PC-9 (cell line): ENCODE measurements at regions not wholly inside any gene's neighbourhood (a gene's known extent, or its start where the extent isn't known, plus 50 kb on each side); places are given as distances from the start of the nearest gene placed in this dataset.

ENCODE experiments used
- BruUV-seq: library from RNA; stranded (reverse); fragments of 400-500 nt; replicated peaks from 2 replicates; lab custom pipeline; 2021; lab: Mats Ljungman, UMichigan
- CTCF ChIA-PET: fragments of 300-600 bp; sonication (Branson Sonifier 250); formaldehyde crosslinking; loops from one replicate; lab custom pipeline; 2022; ENCODE audit warnings: antibody characterized with exemption; lab: Charles Lee
- POLR2A ChIA-PET: fragments of 300-600 bp; sonication (Branson Sonifier 250); formaldehyde crosslinking; loops from one replicate; lab custom pipeline; 2022; ENCODE audit warnings: antibody characterized with exemption; ENCODE audit not compliant: unreplicated experiment; lab: Charles Lee
- DNase-seq, 2 experiments: peaks; one replicate each; pipeline versions ENCODE4 v3.0.0 to v3.0.0-alpha.2; 2015 to 2022; ENCODE audit warnings: mixed read lengths in 1 of 2
- H2AFZ ChIP-seq: fragments of 200-600 bp; sonication (generic); 2 replicates; pipeline ENCODE4 v1.8.1; 2017; ENCODE audit warnings: antibody characterized with exemption
- H3F3A ChIP-seq: fragments of 200-600 bp; sonication (generic); 2 replicates; pipeline ENCODE4 v1.8.1; 2017; ENCODE audit warnings: antibody characterized with exemption, mild to moderate bottlenecking, low read depth; ENCODE audit not compliant: insufficient read depth
- H3K27ac ChIP-seq: fragments of 200-600 bp; sonication (generic); 2 replicates; pipeline ENCODE4 v1.6.1; 2016; ENCODE audit warnings: mixed run types
- H3K27me3 ChIP-seq: fragments of 200-600 bp; sonication (generic); 2 replicates; pipeline ENCODE4 v1.6.1; 2016; ENCODE audit warnings: low read depth, mixed run types; ENCODE audit not compliant: insufficient read depth
- H3K36me3 ChIP-seq: fragments of 200-600 bp; sonication (generic); 2 replicates; pipeline ENCODE4 v1.6.1; 2016; ENCODE audit warnings: low read depth, mixed run types
- H3K4me1 ChIP-seq: fragments of 200-600 bp; sonication (generic); replicated peaks from 2 replicates; pipeline ENCODE4 v1.6.1; 2016; ENCODE audit warnings: mixed run types; ENCODE audit not compliant: insufficient read depth
- H3K4me2 ChIP-seq: fragments of 200-600 bp; sonication (generic); 2 replicates; pipeline ENCODE4 v1.6.1; 2017; ENCODE audit warnings: mixed run types
- H3K4me3 ChIP-seq: fragments of 200-600 bp; sonication (generic); 2 replicates; pipeline ENCODE4 v1.6.1; 2016; ENCODE audit warnings: mixed run types
- H3K79me2 ChIP-seq: fragments of 200-600 bp; sonication (generic); 2 replicates; pipeline ENCODE4 v1.6.1; 2017; ENCODE audit warnings: low read depth, mixed run types
- H3K9me2 ChIP-seq: fragments of 200-600 bp; sonication (generic); 2 replicates; pipeline ENCODE4 v1.8.1; 2017; ENCODE audit warnings: mild to moderate bottlenecking; ENCODE audit not compliant: insufficient read depth
- H3K9me3 ChIP-seq: fragments of 200-600 bp; sonication (generic); 2 replicates; pipeline ENCODE4 v1.8.1; 2016; ENCODE audit warnings: low read depth; ENCODE audit not compliant: insufficient read depth
- H4K20me1 ChIP-seq: fragments of 200-600 bp; sonication (generic); 2 replicates; pipeline ENCODE4 v1.8.1; 2017; ENCODE audit not compliant: insufficient read depth
- CTCF ChIP-seq: fragments of 200-600 bp; sonication (generic); conservative IDR thresholded peaks from 2 replicates; pipeline ENCODE4 v1.6.1; 2017; ENCODE audit warnings: mixed run types, antibody characterized with exemption, mild to moderate bottlenecking, moderate library complexity
- EZH2 ChIP-seq: fragments of 200-600 bp; sonication (generic); IDR thresholded peaks from 2 replicates; pipeline ENCODE4 v1.8.0; 2017; ENCODE audit warnings: antibody characterized with exemption, low read depth
- intact Hi-C: fragments of 100-400 bp; cut with micrococcal nuclease; formaldehyde crosslinking; loops from one replicate; pipeline ENCODE4 v1.10.0; 2022; ENCODE audit not compliant: unreplicated experiment

- no peak for DNase-seq
- Histone ChIP-seq H3K27ac (no peak overlapping the region), H2AFZ (no peak overlapping the region), H3K27me3 (no peaks in the 10 kb centered on the region), H4K20me1 (no peaks in the 10 kb centered on the region), H3K36me3 (no peaks in the 10 kb centered on the region), H3F3A (no peaks in the 10 kb centered on the region), H3K4me2 (no peak overlapping the region), H3K4me1 (no peaks in the 10 kb centered on the region), H3K79me2 (no peaks in the 10 kb centered on the region), H3K9me3 (no peaks in the 10 kb centered on the region), H3K4me3 (no peak overlapping the region), H3K9me2 (no peaks in the 10 kb centered on the region)
- TF ChIP-seq EZH2: no peak
- no peak for TF ChIP-seq CTCF
- ChIA-PET CTCF (no interaction called here), POLR2A (no interaction called here)
- BruUV-seq: no TSS peak
- intact Hi-C loops: no loop called here
Observed at GRCh38 chr1:83026745-83027144, 972.2 kb downstream of the TTLL7 start.

- Histone ChIP-seq H3K4me1 (no peaks in the 10 kb centered on the region), H3K9me3 (peaks cover 5% of the 10 kb centered on the region; the same call in 1 of the 2 replicates), H3K79me2 (no peaks in the 10 kb centered on the region), H3K27ac (no peak overlapping the region), H3K9me2 (no peaks in the 10 kb centered on the region), H3K36me3 (no peaks in the 10 kb centered on the region), H3K4me2 (no peak overlapping the region), H4K20me1 (no peaks in the 10 kb centered on the region), H3K4me3 (no peak overlapping the region), H3F3A (no peaks in the 10 kb centered on the region), H3K27me3 (no peaks in the 10 kb centered on the region), H2AFZ (no peak overlapping the region)
- BruUV-seq: no TSS peak
- no peak for DNase-seq
- TF ChIP-seq CTCF (no peak), EZH2 (no peak)
- ChIA-PET POLR2A (no interaction called here), CTCF (interaction anchor here (0.6 kb wide), 1 partner anchor 602 kb away, joined by 3 read pairs; no protein-coding TSS in a partner anchor)
- intact Hi-C loops: no loop called here
Observed at GRCh38 chr1:83024251-83024767, 974.6 kb downstream of the TTLL7 start.

GRCh38 chr1:83023212-83023611 lies 975.7 kb downstream of the TTLL7 start:
- TF ChIP-seq EZH2 (no peak), CTCF (no peak)
- intact Hi-C loops: no loop called here
- no peak for DNase-seq

More at GRCh38 chr1:83023212-83023611, 975.7 kb downstream of the TTLL7 start:
- no peaks in the 10 kb centered on the region for H3K79me2 ChIP-seq
- POLR2A ChIA-PET: no interaction called here
- peaks cover 5% of the 10 kb centered on the region; the same call in 1 of the 2 replicates for H3K9me3 ChIP-seq
- CTCF ChIA-PET: no interaction called here
- no peak overlapping the region for H3K4me3 ChIP-seq
- H3F3A ChIP-seq: no peaks in the 10 kb centered on the region
- H3K36me3 ChIP-seq: no peaks in the 10 kb centered on the region
- H4K20me1 ChIP-seq: no peaks in the 10 kb centered on the region
- H2AFZ ChIP-seq: no peak overlapping the region
- H3K4me2 ChIP-seq: no peak overlapping the region
- no TSS peak for BruUV-seq
- H3K27me3 ChIP-seq: no peaks in the 10 kb centered on the region
- H3K9me2 ChIP-seq: no peaks in the 10 kb centered on the region
- no peaks in the 10 kb centered on the region for H3K4me1 ChIP-seq
- no peak overlapping the region for H3K27ac ChIP-seq
